ENCODE measurements at regions not wholly inside any gene's neighbourhood (a gene's known extent, or its start where the extent isn't known, plus 50 kb on each side); places are given as distances from the start of the nearest gene placed in this dataset.

DNA sequence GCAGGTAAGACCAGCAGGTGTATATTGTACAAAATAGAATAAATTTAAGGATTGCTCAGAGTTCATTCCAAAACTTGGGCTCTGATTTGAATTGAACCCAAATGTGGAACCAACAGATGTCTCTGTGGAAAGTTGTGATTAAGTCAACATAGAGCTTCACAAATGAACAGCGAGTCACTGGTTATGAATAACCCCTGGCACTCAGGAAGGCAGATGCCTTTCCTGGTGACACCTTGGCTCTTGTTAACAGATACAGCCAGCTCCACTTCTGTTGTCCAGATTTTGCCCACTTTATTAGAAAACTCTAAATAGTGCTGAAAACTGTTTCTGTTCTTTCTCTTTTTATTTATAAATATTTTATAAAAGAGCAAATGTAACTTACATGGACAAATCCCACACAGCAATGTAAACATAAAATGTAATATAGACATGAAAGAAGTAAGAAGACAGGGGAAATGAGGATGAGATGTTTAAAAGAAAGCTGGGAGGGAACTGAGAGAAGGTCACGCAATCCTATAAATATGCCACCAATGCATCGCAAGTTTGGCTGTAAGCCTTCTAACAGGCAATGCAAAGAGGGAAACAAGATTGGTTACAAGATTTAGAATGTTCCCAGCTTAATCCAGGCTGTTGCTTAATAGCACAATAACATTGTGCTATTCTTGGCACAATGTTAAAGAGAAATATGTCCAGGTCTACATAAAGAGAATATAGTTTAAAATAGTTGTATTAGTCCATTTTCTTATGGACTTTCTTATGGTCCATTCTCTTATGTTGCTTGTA, 495.5 kb downstream of the TAFA4 start:
- H3K4me3 ChIP-seq (ENCODE audit: low read length), result no peak overlapping the region
- DNase-seq (ENCODE audit: low read depth), result no peak
- TF ChIP-seq, protein P1, sequence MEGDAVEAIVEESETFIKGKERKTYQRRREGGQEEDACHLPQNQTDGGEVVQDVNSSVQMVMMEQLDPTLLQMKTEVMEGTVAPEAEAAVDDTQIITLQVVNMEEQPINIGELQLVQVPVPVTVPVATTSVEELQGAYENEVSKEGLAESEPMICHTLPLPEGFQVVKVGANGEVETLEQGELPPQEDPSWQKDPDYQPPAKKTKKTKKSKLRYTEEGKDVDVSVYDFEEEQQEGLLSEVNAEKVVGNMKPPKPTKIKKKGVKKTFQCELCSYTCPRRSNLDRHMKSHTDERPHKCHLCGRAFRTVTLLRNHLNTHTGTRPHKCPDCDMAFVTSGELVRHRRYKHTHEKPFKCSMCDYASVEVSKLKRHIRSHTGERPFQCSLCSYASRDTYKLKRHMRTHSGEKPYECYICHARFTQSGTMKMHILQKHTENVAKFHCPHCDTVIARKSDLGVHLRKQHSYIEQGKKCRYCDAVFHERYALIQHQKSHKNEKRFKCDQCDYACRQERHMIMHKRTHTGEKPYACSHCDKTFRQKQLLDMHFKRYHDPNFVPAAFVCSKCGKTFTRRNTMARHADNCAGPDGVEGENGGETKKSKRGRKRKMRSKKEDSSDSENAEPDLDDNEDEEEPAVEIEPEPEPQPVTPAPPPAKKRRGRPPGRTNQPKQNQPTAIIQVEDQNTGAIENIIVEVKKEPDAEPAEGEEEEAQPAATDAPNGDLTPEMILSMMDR (conservative IDR thresholded peaks at IDR 0.05; ENCODE audit: low read length), result no peak

DNA sequence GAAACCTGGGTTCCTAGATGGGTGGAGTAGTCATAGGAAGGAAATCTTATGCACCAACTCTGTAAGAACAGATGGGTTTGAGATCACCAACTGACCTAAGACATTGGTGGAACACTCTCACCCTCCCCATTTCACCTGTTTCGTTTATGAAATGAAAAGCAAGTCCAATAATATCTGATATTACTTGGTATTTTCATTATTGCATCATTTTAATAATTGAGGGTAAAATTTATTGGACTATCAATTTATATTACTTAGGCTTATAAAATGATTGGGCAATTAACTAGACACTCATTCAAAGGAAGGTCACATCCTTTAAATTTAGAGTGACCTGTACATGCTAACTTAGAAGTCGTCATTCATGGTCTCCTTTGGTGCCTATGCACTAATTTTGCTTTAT, 503.9 kb downstream of the TAFA4 start:
- no peak for DNase-seq (ENCODE audit: low read depth)
- TF ChIP-seq, protein P1 (conservative IDR thresholded peaks at IDR 0.05; ENCODE audit: low read length), result no peak
- no peak overlapping the region for H3K4me3 ChIP-seq (ENCODE audit: low read length)

DNA sequence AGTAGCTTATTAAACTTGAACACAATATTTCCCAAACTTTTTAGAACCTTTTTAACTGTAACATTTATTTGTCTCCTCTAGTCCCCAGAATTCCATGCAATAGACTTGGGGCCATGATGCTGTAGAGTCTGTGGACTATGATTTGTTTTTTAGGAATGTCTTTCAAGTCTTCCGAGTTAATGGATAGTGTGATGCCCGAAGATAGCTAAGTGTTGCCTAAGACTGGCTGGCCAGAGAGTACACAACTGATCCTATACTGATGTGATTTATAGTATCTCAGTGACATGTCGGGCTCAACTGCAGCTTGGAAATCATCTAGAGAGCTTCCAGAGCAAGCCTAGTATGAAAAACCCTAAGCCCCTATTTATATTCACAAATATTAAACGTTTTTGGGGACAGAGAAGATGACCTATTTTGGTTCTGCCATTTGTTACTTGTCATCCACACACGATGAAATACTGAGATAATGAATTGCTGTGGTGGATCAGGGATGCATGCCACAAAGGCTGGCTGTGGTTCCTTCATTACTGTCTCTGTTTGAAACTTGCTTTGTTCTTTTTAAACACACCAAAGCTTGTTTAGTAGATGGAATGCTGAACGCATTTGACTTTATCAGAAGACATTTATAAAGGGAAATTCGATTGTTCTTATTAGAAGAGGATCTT, 507.4 kb downstream of the TAFA4 start:
- no peak for DNase-seq (ENCODE audit: low read depth)
- TF ChIP-seq, protein P1 (conservative IDR thresholded peaks at IDR 0.05; ENCODE audit: low read length), result no peak
- no peak overlapping the region for H3K4me3 ChIP-seq (ENCODE audit: low read length)

DNA sequence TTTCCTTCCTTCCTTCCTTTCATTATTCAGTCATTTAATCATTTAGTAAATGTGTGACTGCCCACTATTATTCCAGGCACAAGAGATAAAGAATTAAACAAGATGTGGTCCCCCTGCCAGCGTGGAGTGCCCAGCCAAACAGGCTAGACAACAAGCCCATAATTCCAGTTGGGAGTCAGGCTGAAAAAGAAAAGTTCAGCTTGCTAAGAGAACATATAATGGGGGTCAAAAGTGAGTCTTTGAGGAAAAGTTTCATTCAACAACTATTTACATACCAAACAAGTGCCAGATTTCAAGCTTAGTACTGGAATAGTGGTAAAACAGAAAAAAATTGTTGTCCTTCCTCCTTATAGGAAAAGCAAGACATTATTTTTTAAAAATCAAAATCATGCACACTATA, 523.7 kb downstream of the TAFA4 start:
- TF ChIP-seq, protein P1 (conservative IDR thresholded peaks at IDR 0.05; ENCODE audit: low read length), result no peak
- no peak overlapping the region for H3K4me3 ChIP-seq (ENCODE audit: low read length)
- no peak for DNase-seq (ENCODE audit: low read depth)

DNA sequence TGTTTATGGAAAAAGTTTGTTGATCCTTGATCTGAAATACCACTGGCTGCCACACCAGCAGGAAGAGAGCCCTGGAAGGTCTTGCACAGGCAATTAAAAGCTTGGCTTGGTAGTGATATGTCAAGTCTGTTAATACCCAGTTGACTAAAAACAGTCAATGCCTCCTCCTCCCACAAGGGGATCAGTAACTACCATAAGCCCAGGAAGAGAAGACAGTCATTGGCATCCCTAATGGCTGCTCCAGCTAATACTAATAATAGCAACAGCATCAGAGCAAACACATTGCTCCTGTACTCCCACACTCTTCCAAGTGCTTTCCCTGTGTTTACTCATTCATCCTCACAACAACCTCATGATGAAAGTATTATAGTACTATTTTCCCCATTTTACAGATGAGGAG, 528.6 kb downstream of the TAFA4 start:
- H3K4me3 ChIP-seq (ENCODE audit: low read length), result no peak overlapping the region
- no peak for DNase-seq (ENCODE audit: low read depth)
- TF ChIP-seq, protein P1 (conservative IDR thresholded peaks at IDR 0.05; ENCODE audit: low read length), result no peak

DNA sequence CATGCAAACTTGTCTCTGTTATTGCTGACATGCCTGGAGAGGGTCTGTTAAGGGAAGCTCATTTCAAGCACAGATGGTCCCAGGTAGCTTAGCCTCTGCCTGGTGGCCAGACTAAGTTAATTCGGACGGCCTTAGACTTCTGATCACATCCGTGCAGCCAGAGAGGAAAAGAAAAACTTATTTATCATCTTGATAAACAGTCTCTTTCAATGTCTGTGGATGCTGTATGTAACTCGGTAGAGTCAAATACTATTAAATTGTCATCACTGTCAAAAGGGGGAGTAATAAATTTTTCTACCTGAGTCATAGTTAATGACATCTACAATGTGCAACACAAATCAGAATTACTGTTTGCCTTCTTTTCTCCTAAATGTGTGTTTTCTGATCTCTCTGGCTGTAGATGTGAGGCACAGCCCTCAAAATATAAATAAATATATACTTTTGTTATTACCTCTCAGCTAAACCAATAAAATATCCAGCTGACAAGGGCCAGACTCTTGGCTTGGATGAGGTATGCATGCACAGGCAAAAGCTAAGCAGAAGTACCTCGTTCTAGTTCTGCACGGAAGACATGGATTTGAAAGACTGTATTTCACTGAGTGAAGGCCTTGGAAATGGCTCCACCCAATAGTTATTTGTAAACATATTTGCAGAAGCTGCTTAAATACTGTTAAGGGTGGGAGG, 530.0 kb downstream of the TAFA4 start:
- DNase-seq (ENCODE audit: low read depth), result no peak
- TF ChIP-seq, protein P1 (conservative IDR thresholded peaks at IDR 0.05; ENCODE audit: low read length), result no peak
- no peak overlapping the region for H3K4me3 ChIP-seq (ENCODE audit: low read length)
